ENCODE measurements at regions not wholly inside any gene's neighbourhood (a gene's known extent, or its start where the extent isn't known, plus 50 kb on each side); places are given as distances from the start of the nearest gene placed in this dataset.

GRCh38 chr14:62369919-62370560, 607.8 kb downstream of the SNAPC1 start:
- Histone ChIP-seq H3K27me3 (replicated peaks; ENCODE audit: control insufficient read depth, insufficient read depth, low read length) (no peaks in the 10 kb centered on the region), H3K36me3 (ENCODE audit: control insufficient read depth, insufficient read depth, low read length) (no peaks in the 10 kb centered on the region), H3K4me3 (replicated peaks; ENCODE audit: low read depth, low read length) (no peak overlapping the region)
- no peak for DNase-seq (ENCODE audit: extremely low read depth, insufficient read length)
- no peak for TF ChIP-seq CTCF (IDR thresholded peaks at IDR 0.05; ENCODE audit: insufficient read depth, low read length, poor library complexity, severe bottlenecking)

- no peak for TF ChIP-seq CTCF (IDR thresholded peaks at IDR 0.05; ENCODE audit: insufficient read depth, low read length, poor library complexity, severe bottlenecking)
- Histone ChIP-seq H3K36me3 (ENCODE audit: control insufficient read depth, insufficient read depth, low read length) (no peaks in the 10 kb centered on the region), H3K27me3 (replicated peaks; ENCODE audit: control insufficient read depth, insufficient read depth, low read length) (no peaks in the 10 kb centered on the region), H3K4me3 (replicated peaks; ENCODE audit: low read depth, low read length) (no peak overlapping the region)
- DNase-seq (ENCODE audit: extremely low read depth, insufficient read length): no peak
Measured at GRCh38 chr14:62373944-62374343, 611.7 kb downstream of the SNAPC1 start.

- Histone ChIP-seq H3K27me3 (replicated peaks; ENCODE audit: control insufficient read depth, insufficient read depth, low read length) (no peaks in the 10 kb centered on the region), H3K4me3 (replicated peaks; ENCODE audit: low read depth, low read length) (no peak overlapping the region), H3K36me3 (ENCODE audit: control insufficient read depth, insufficient read depth, low read length) (no peaks in the 10 kb centered on the region)
- no peak for TF ChIP-seq CTCF (IDR thresholded peaks at IDR 0.05; ENCODE audit: insufficient read depth, low read length, poor library complexity, severe bottlenecking)
- no peak for DNase-seq (ENCODE audit: extremely low read depth, insufficient read length)
Measured at GRCh38 chr14:62378057-62378456, 615.8 kb downstream of the SNAPC1 start.

- no peak for TF ChIP-seq CTCF (IDR thresholded peaks at IDR 0.05; ENCODE audit: insufficient read depth, low read length, poor library complexity, severe bottlenecking)
- Histone ChIP-seq H3K36me3 (ENCODE audit: control insufficient read depth, insufficient read depth, low read length) (no peaks in the 10 kb centered on the region), H3K27me3 (replicated peaks; ENCODE audit: control insufficient read depth, insufficient read depth, low read length) (no peaks in the 10 kb centered on the region), H3K4me3 (replicated peaks; ENCODE audit: low read depth, low read length) (no peak overlapping the region)
- no peak for DNase-seq (ENCODE audit: extremely low read depth, insufficient read length)
Measured at GRCh38 chr14:62381311-62382070, 619.3 kb downstream of the SNAPC1 start.

- DNase-seq (ENCODE audit: extremely low read depth, insufficient read length): no peak
- no peak for TF ChIP-seq CTCF (IDR thresholded peaks at IDR 0.05; ENCODE audit: insufficient read depth, low read length, poor library complexity, severe bottlenecking)
- Histone ChIP-seq H3K36me3 (ENCODE audit: control insufficient read depth, insufficient read depth, low read length) (no peaks in the 10 kb centered on the region), H3K4me3 (replicated peaks; ENCODE audit: low read depth, low read length) (no peak overlapping the region), H3K27me3 (replicated peaks; ENCODE audit: control insufficient read depth, insufficient read depth, low read length) (no peaks in the 10 kb centered on the region)
Measured at GRCh38 chr14:62409169-62409568, 636.1 kb downstream of the KCNH5 start.

Data from GM06990 (cell line).